ENCODE measurements at regions not wholly inside any gene's neighbourhood (a gene's known extent, or its start where the extent isn't known, plus 50 kb on each side); places are given as distances from the start of the nearest gene placed in this dataset.

DNA sequence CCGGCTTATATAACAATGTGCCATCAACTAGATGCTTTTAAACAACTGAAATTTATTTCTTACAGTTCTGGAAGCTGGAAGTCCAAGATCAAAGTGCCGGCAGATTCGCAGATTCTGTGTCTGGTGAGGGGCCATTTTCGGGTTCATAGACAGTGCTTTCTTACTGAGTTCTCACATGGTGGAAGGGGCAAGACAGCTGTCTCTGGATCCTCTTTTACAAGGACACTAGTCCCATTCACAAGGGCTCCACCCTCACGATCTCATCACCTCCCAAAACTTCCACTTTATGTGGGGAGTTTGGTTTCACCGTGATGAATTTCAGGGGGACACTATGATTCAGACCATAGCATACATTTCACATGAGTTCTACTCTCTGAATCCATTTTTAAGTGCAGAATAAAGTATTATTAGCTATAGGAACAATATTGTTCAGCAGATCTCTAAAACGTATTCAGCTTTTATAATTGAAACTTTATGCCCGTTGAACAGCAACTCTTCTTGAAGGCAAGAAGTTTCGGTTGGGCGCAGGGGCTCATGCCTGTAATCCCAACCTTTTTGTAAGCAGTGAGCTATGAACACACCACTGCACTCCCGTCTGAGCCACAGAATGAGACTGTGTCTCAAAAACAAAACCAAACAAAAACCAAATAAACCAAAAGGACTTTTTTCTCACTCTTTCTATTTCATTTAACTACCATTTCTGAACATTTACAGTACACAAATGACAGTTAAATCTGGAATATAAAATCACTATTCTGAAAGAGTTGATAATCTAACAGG lies 502.8 kb downstream of the CMPK2 start:
- TF ChIP-seq, protein P1, sequence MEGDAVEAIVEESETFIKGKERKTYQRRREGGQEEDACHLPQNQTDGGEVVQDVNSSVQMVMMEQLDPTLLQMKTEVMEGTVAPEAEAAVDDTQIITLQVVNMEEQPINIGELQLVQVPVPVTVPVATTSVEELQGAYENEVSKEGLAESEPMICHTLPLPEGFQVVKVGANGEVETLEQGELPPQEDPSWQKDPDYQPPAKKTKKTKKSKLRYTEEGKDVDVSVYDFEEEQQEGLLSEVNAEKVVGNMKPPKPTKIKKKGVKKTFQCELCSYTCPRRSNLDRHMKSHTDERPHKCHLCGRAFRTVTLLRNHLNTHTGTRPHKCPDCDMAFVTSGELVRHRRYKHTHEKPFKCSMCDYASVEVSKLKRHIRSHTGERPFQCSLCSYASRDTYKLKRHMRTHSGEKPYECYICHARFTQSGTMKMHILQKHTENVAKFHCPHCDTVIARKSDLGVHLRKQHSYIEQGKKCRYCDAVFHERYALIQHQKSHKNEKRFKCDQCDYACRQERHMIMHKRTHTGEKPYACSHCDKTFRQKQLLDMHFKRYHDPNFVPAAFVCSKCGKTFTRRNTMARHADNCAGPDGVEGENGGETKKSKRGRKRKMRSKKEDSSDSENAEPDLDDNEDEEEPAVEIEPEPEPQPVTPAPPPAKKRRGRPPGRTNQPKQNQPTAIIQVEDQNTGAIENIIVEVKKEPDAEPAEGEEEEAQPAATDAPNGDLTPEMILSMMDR (IDR thresholded peaks at IDR 0.05; ENCODE audit: low read depth, low read length): no peak
- TF ChIP-seq POLR2A (IDR thresholded peaks at IDR 0.05; ENCODE audit: extremely low read depth, insufficient read length): no peak
- TF ChIP-seq, protein P2, sequence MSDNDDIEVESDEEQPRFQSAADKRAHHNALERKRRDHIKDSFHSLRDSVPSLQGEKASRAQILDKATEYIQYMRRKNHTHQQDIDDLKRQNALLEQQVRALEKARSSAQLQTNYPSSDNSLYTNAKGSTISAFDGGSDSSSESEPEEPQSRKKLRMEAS (IDR thresholded peaks at IDR 0.05; ENCODE audit: low read depth, low read length): no peak
